HFF-Myc (cell line): ENCODE measurements at regions not wholly inside any gene's neighbourhood (a gene's known extent, or its start where the extent isn't known, plus 50 kb on each side); places are given as distances from the start of the nearest gene placed in this dataset.

Experiments used
- DNase-seq: peaks from one replicate; pipeline ENCODE4 v3.0.0-alpha.2; 2011; ENCODE audit warnings: low read depth; ENCODE audit errors: extremely low read depth
- H3K4me3 ChIP-seq: replicated peaks from 2 replicates; pipeline ENCODE4 v1.5.1; 2011; ENCODE audit warnings: low read depth, mild to moderate bottlenecking, control low read depth, low read length
- TF ChIP-seq, protein P1 (sequence below): IDR thresholded peaks from 2 replicates; pipeline ENCODE4 v1.5.1; 2012; ENCODE audit warnings: mild to moderate bottlenecking, low read depth, low read length, control low read depth; ENCODE audit errors: missing control alignments

DNA sequence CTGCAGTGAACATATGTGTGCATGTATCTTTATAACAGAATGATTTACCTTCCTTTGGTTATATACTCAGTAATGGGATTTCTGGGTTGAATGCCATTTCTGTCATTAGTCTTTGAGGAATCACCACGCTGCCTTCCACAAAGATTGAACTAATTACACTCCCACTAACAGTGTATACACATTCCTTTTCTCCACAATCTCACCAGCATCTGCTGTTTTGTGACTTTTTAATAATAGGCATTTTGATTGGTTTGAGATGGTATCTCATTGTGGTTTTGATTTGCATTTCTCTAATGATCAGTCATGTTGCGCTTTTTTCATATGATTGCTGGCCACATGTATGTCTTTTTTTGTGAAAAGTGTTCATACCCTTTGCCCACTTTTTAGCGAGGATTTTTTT lies 680.5 kb downstream of the PTPRC start:
- no peak overlapping the region for H3K4me3 ChIP-seq
- TF ChIP-seq, protein P1, sequence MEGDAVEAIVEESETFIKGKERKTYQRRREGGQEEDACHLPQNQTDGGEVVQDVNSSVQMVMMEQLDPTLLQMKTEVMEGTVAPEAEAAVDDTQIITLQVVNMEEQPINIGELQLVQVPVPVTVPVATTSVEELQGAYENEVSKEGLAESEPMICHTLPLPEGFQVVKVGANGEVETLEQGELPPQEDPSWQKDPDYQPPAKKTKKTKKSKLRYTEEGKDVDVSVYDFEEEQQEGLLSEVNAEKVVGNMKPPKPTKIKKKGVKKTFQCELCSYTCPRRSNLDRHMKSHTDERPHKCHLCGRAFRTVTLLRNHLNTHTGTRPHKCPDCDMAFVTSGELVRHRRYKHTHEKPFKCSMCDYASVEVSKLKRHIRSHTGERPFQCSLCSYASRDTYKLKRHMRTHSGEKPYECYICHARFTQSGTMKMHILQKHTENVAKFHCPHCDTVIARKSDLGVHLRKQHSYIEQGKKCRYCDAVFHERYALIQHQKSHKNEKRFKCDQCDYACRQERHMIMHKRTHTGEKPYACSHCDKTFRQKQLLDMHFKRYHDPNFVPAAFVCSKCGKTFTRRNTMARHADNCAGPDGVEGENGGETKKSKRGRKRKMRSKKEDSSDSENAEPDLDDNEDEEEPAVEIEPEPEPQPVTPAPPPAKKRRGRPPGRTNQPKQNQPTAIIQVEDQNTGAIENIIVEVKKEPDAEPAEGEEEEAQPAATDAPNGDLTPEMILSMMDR = no peak
- no peak for DNase-seq

DNA sequence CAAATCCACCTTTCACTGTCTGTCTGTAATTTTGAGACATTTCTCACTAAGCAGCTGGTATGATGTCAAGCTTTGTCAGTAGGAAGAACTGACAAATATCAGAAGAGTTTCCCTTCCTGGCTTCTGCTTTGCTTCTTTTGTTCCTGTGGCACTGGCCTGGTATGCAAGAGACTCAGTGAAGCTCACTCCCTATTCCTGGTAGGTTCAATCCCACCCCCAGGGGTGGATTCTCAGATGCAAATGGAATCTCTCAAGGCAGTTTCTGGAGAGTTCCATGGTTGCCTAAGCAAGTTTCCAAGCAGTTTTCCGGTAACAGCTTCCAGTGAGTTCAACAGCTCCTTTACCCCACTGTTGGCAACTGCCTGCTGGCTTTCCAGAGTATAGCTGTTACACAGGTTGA lies 683.4 kb downstream of the PTPRC start:
- DNase-seq = no peak
- no peak overlapping the region for H3K4me3 ChIP-seq
- TF ChIP-seq, protein P1 = no peak

DNA sequence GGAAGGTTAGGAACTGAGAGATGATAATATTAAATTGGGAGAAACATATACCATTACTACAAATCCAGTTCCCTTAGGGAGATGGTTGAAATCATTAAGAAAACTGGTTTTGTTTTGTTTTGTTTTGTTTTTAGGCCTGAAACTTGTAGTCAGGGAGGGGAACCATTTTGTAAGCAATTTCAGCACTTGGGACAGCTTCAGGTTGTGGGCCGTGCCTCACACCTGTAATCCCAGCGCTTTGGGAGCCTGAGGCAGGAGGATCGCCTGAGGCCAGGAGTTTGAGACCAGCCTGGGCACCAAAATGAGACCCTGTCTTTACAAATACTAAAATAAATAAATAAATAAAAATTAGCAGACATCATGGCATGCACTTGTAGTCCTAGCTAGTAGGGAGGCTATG lies 694.3 kb upstream of the NR5A2 start:
- no peak overlapping the region for H3K4me3 ChIP-seq

DNA sequence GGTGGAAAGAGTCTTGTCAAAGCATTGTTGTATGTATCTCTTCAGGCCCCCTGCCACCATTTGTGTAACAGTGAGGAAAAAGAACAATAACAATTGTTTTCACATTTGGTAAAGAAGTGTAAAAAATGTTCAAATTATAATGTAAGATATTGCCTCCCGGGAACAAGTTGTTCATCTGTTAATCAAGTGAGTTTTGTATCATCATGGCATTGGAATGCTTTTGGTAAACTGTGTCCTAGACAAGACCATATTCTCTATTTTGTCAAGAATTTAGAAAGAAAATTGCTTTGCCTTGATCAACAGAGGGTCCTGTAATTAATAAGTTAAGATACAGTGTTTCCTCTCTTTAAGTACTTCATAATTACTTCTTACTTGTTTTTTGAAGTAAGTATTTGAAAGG lies 692.0 kb upstream of the NR5A2 start:
- no peak overlapping the region for H3K4me3 ChIP-seq
- no peak for DNase-seq
- TF ChIP-seq, protein P1 = no peak

More for the DNA sequence above, 694.3 kb upstream of the NR5A2 start:
- TF ChIP-seq, protein P1 = no peak
- DNase-seq = no peak

GRCh38 chr1:199336745-199337640 lies 690.5 kb upstream of the NR5A2 start:
- H3K4me3 ChIP-seq = no peak overlapping the region
- DNase-seq = no peak
- TF ChIP-seq, protein P1 = no peak

DNA sequence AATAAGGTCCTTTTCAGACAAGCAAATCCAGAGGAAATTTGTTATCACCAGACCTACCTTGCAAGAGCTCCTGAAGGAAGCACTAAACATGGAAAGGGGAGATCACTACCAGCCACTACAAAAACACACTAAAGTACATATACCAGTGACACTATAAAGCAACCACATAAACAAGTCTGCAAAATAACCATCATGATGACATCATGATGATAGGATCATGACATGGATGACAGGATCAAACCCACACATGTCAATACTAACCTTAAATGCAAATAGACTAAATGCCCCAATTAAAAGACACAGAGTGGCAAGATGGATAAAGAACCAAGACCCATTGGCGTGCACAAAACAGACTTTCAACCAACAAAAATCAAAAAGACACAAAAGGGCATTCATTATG lies 688.8 kb upstream of the NR5A2 start:
- TF ChIP-seq, protein P1 = no peak
- no peak overlapping the region for H3K4me3 ChIP-seq
- DNase-seq = no peak
